ENCODE measurements at regions not wholly inside any gene's neighbourhood (a gene's known extent, or its start where the extent isn't known, plus 50 kb on each side); places are given as distances from the start of the nearest gene placed in this dataset.

- Histone ChIP-seq H3K4me3 (ENCODE audit: low read depth, low read length) (no peak overlapping the region), H3K36me3 (ENCODE audit: insufficient read depth) (no peaks in the 10 kb centered on the region), H3K27ac (ENCODE audit: low read depth) (no peak overlapping the region), H3K4me1 (ENCODE audit: insufficient read depth) (no peaks in the 10 kb centered on the region)
- DNase-seq (ENCODE audit: extremely low spot score): no peak
- 80% methylated on average over 4 of the region's 4 CpGs for WGBS
These were observed 725.5 kb upstream of the ZEB2 start for GRCh38 chr2:145245268-145245870.

GRCh38 chr2:145235312-145235711, 715.4 kb upstream of the ZEB2 start:
- Histone ChIP-seq H3K27ac (ENCODE audit: low read depth) (no peak overlapping the region), H3K36me3 (ENCODE audit: insufficient read depth) (no peaks in the 10 kb centered on the region), H3K4me1 (ENCODE audit: insufficient read depth) (no peaks in the 10 kb centered on the region), H3K4me3 (ENCODE audit: low read depth, low read length) (no peak overlapping the region)
- DNase-seq (ENCODE audit: extremely low spot score): no peak
- WGBS: 91% methylated on average over 2 of the region's 2 CpGs

GRCh38 chr2:145230546-145230945, 710.6 kb upstream of the ZEB2 start:
- no peak overlapping the region for H3K27ac ChIP-seq (ENCODE audit: low read depth)
- no peak for DNase-seq (ENCODE audit: extremely low spot score)
- H3K4me3 ChIP-seq (ENCODE audit: low read depth, low read length): no peak overlapping the region
- H3K36me3 ChIP-seq (ENCODE audit: insufficient read depth): no peaks in the 10 kb centered on the region
- WGBS: 55% methylated on average over 3 of the region's 3 CpGs
- no peaks in the 10 kb centered on the region for H3K4me1 ChIP-seq (ENCODE audit: insufficient read depth)

- no peak for DNase-seq (ENCODE audit: extremely low spot score)
- Histone ChIP-seq H3K36me3 (ENCODE audit: insufficient read depth) (no peaks in the 10 kb centered on the region), H3K4me3 (ENCODE audit: low read depth, low read length) (no peak overlapping the region), H3K4me1 (ENCODE audit: insufficient read depth) (no peaks in the 10 kb centered on the region), H3K27ac (ENCODE audit: low read depth) (no peak overlapping the region)
- 75% methylated on average over 5 of the region's 5 CpGs for WGBS
These were observed 708.6 kb upstream of the ZEB2 start for GRCh38 chr2:145228506-145228905.

GRCh38 chr2:145226901-145227300, 707.0 kb upstream of the ZEB2 start:
- Histone ChIP-seq H3K27ac (ENCODE audit: low read depth) (no peak overlapping the region), H3K4me1 (ENCODE audit: insufficient read depth) (no peaks in the 10 kb centered on the region), H3K4me3 (ENCODE audit: low read depth, low read length) (no peak overlapping the region), H3K36me3 (ENCODE audit: insufficient read depth) (no peaks in the 10 kb centered on the region)
- 99% methylated on average over 1 of the region's 1 CpG for WGBS
- DNase-seq (ENCODE audit: extremely low spot score): no peak

- Histone ChIP-seq H3K4me3 (ENCODE audit: low read depth, low read length) (no peak overlapping the region), H3K27ac (ENCODE audit: low read depth) (no peak overlapping the region), H3K4me1 (ENCODE audit: insufficient read depth) (no peaks in the 10 kb centered on the region), H3K36me3 (ENCODE audit: insufficient read depth) (no peaks in the 10 kb centered on the region)
- WGBS: 97% methylated on average over 1 of the region's 1 CpG
- DNase-seq (ENCODE audit: extremely low spot score): no peak
These were observed 701.6 kb upstream of the ZEB2 start for GRCh38 chr2:145221516-145221915.

GRCh38 chr2:145221032-145221431, 701.1 kb upstream of the ZEB2 start:
- no peak for DNase-seq (ENCODE audit: extremely low spot score)
- H3K36me3 ChIP-seq (ENCODE audit: insufficient read depth): no peaks in the 10 kb centered on the region
- no peaks in the 10 kb centered on the region for H3K4me1 ChIP-seq (ENCODE audit: insufficient read depth)
- no peak overlapping the region for H3K27ac ChIP-seq (ENCODE audit: low read depth)
- H3K4me3 ChIP-seq (ENCODE audit: low read depth, low read length): no peak overlapping the region
- WGBS: 44% methylated on average over 2 of the region's 2 CpGs

GRCh38 chr2:145220496-145220895, 700.6 kb upstream of the ZEB2 start:
- no peaks in the 10 kb centered on the region for H3K4me1 ChIP-seq (ENCODE audit: insufficient read depth)
- H3K36me3 ChIP-seq (ENCODE audit: insufficient read depth): no peaks in the 10 kb centered on the region
- H3K27ac ChIP-seq (ENCODE audit: low read depth): no peak overlapping the region
- WGBS: 68% methylated on average over 1 of the region's 1 CpG
- no peak overlapping the region for H3K4me3 ChIP-seq (ENCODE audit: low read depth, low read length)
- no peak for DNase-seq (ENCODE audit: extremely low spot score)

GRCh38 chr2:145207884-145208283, 688.0 kb upstream of the ZEB2 start:
- H3K27ac ChIP-seq (ENCODE audit: low read depth): no peak overlapping the region
- no peak overlapping the region for H3K4me3 ChIP-seq (ENCODE audit: low read depth, low read length)
- H3K4me1 ChIP-seq (ENCODE audit: insufficient read depth): no peaks in the 10 kb centered on the region
- 83% methylated on average over 1 of the region's 1 CpG for WGBS
- no peaks in the 10 kb centered on the region for H3K36me3 ChIP-seq (ENCODE audit: insufficient read depth)
- DNase-seq (ENCODE audit: extremely low spot score): no peak

GRCh38 chr2:145206496-145207281, 686.8 kb upstream of the ZEB2 start:
- H3K4me1 ChIP-seq (ENCODE audit: insufficient read depth): no peaks in the 10 kb centered on the region
- no peak overlapping the region for H3K27ac ChIP-seq (ENCODE audit: low read depth)
- H3K4me3 ChIP-seq (ENCODE audit: low read depth, low read length): no peak overlapping the region
- no peaks in the 10 kb centered on the region for H3K36me3 ChIP-seq (ENCODE audit: insufficient read depth)
- DNase-seq (ENCODE audit: extremely low spot score): no peak
- 90% methylated on average over 4 of the region's 4 CpGs for WGBS

GRCh38 chr2:145203891-145204290, 684.0 kb upstream of the ZEB2 start:
- Histone ChIP-seq H3K4me3 (ENCODE audit: low read depth, low read length) (no peak overlapping the region), H3K36me3 (ENCODE audit: insufficient read depth) (no peaks in the 10 kb centered on the region), H3K4me1 (ENCODE audit: insufficient read depth) (no peaks in the 10 kb centered on the region), H3K27ac (ENCODE audit: low read depth) (no peak overlapping the region)
- WGBS: 85% methylated on average over 2 of the region's 2 CpGs
- no peak for DNase-seq (ENCODE audit: extremely low spot score)

- H3K36me3 ChIP-seq (ENCODE audit: insufficient read depth): no peaks in the 10 kb centered on the region
- no peak overlapping the region for H3K4me3 ChIP-seq (ENCODE audit: low read depth, low read length)
- no peak overlapping the region for H3K27ac ChIP-seq (ENCODE audit: low read depth)
- no peak for DNase-seq (ENCODE audit: extremely low spot score)
- H3K4me1 ChIP-seq (ENCODE audit: insufficient read depth): no peaks in the 10 kb centered on the region
- WGBS: 89% methylated on average over 6 of the region's 6 CpGs
These were observed 680.1 kb upstream of the ZEB2 start for GRCh38 chr2:145199827-145200706.

GRCh38 chr2:145199042-145199441, 679.1 kb upstream of the ZEB2 start:
- Histone ChIP-seq H3K36me3 (ENCODE audit: insufficient read depth) (no peaks in the 10 kb centered on the region), H3K4me1 (ENCODE audit: insufficient read depth) (no peaks in the 10 kb centered on the region), H3K4me3 (ENCODE audit: low read depth, low read length) (no peak overlapping the region), H3K27ac (ENCODE audit: low read depth) (no peak overlapping the region)
- DNase-seq (ENCODE audit: extremely low spot score): no peak
- WGBS: 49% methylated on average over 7 of the region's 7 CpGs

GRCh38 chr2:145198555-145198954, 678.6 kb upstream of the ZEB2 start:
- Histone ChIP-seq H3K4me1 (ENCODE audit: insufficient read depth) (no peaks in the 10 kb centered on the region), H3K36me3 (ENCODE audit: insufficient read depth) (no peaks in the 10 kb centered on the region), H3K4me3 (ENCODE audit: low read depth, low read length) (no peak overlapping the region), H3K27ac (ENCODE audit: low read depth) (no peak overlapping the region)
- 80% methylated on average over 2 of the region's 2 CpGs for WGBS
- DNase-seq (ENCODE audit: extremely low spot score): no peak
